HEK293 (cell line): ENCODE measurements at regions not wholly inside any gene's neighbourhood (a gene's known extent, or its start where the extent isn't known, plus 50 kb on each side); places are given as distances from the start of the nearest gene placed in this dataset.

ENCODE experiments used
- CTCF ChIA-PET: fragments of 350-600 bp; formaldehyde crosslinking; extraction: SDS; loops from one replicate; lab custom pipeline; 2021; ENCODE audit warnings: antibody characterized with exemption; lab: Yijun Ruan, JAX
- POLR2A ChIA-PET: fragments of 300-600 bp; formaldehyde crosslinking; extraction: SDS; loops from one replicate; lab custom pipeline; 2020; ENCODE audit warnings: antibody characterized with exemption, inconsistent platforms; lab: Yijun Ruan, JAX
- H3K27ac ChIP-seq: fragments of 200-500 bp; sonication (Bioruptor generic); 2 replicates; pipeline ENCODE4 v1.5.1; 2014; ENCODE audit warnings: low read depth, low read length, control low read depth, inconsistent platforms; ENCODE audit errors: extremely low read depth
- H3K36me3 ChIP-seq, 2 experiments: fragments of 200-500 bp in 1 of 2; sonication (Bioruptor generic) in 1 of 2; 1 replicate in 1 of 2; 2 replicates in 1 of 2; pipeline ENCODE4 v1.5.1; 2014 to 2017; ENCODE audit warnings: inconsistent platforms in 2 of 2, low read length in 2 of 2; ENCODE audit not compliant: control insufficient read depth in 2 of 2, insufficient read depth in 1 of 2
- H3K4me1 ChIP-seq: fragments of 200-500 bp; sonication (Bioruptor generic); 2 replicates; pipeline ENCODE4 v1.5.1; 2014; ENCODE audit warnings: mild to moderate bottlenecking, low read length, inconsistent platforms; ENCODE audit not compliant: control insufficient read depth, insufficient read depth
- H3K4me3 ChIP-seq: 2 replicates; pipeline ENCODE4 v1.5.1; 2011; ENCODE audit warnings: low read depth, mild to moderate bottlenecking, control low read depth, low read length, moderate library complexity
- H3K9me3 ChIP-seq: fragments of 200-500 bp; sonication (Bioruptor generic); 2 replicates; pipeline ENCODE4 v1.5.1; 2014; ENCODE audit warnings: low read depth, low read length, inconsistent platforms; ENCODE audit not compliant: control insufficient read depth, insufficient read depth
- HOXC10 ChIP-seq: sonication (generic); formaldehyde crosslinking; IDR thresholded peaks from 2 replicates; pipeline ENCODE4 v1.8.1; 2023; ENCODE audit warnings: mild to moderate bottlenecking, missing genetic modification reagents
- IKZF3 ChIP-seq: fragments of 450-650 bp; IDR thresholded peaks from 2 replicates; pipeline ENCODE4 v1.5.0; 2018; ENCODE audit warnings: missing biosample characterization, mild to moderate bottlenecking, missing genetic modification characterization, moderate library complexity
- KLF10 ChIP-seq: fragments of 450-650 bp; IDR thresholded peaks from 2 replicates; pipeline ENCODE4 v1.5.1; 2018; ENCODE audit warnings: missing biosample characterization, mild to moderate bottlenecking, missing genetic modification characterization
- KLF16 ChIP-seq: fragments of 450-650 bp; formaldehyde crosslinking; IDR thresholded peaks from 2 replicates; pipeline ENCODE4 v1.5.1; 2017; ENCODE audit warnings: missing biosample characterization, missing genetic modification characterization
- KLF7 ChIP-seq: fragments of 450-650 bp; formaldehyde crosslinking; IDR thresholded peaks from 2 replicates; pipeline ENCODE4 v1.5.1; 2016; ENCODE audit warnings: missing biosample characterization, missing genetic modification characterization, borderline replicate concordance
- OSR2 ChIP-seq: fragments of 450-650 bp; formaldehyde crosslinking; IDR thresholded peaks from 2 replicates; pipeline ENCODE4 v1.5.1; 2016; ENCODE audit warnings: missing biosample characterization, missing genetic modification characterization
- WT1 ChIP-seq: fragments of 450-650 bp; formaldehyde crosslinking; IDR thresholded peaks from 2 replicates; pipeline ENCODE4 v1.5.1; 2016; ENCODE audit warnings: missing biosample characterization, missing genetic modification characterization
- ZBTB1 ChIP-seq: fragments of 450-650 bp; formaldehyde crosslinking; IDR thresholded peaks from 2 replicates; pipeline ENCODE4 v1.5.1; 2016; ENCODE audit warnings: missing biosample characterization, missing genetic modification characterization
- ZBTB20 ChIP-seq: fragments of 450-650 bp; formaldehyde crosslinking; IDR thresholded peaks from 2 replicates; pipeline ENCODE4 v1.5.1; 2016; ENCODE audit warnings: missing biosample characterization, missing genetic modification characterization
- ZNF10 ChIP-seq: fragments of 450-650 bp; formaldehyde crosslinking; IDR thresholded peaks from 2 replicates; pipeline ENCODE4 v1.5.1; 2017; ENCODE audit warnings: missing biosample characterization, missing genetic modification characterization
- ZNF112 ChIP-seq: fragments of 450-650 bp; formaldehyde crosslinking; IDR thresholded peaks from 2 replicates; pipeline ENCODE4 v1.5.0; 2017; ENCODE audit warnings: missing biosample characterization, missing genetic modification characterization
- ZNF138 ChIP-seq: fragments of 450-650 bp; formaldehyde crosslinking; IDR thresholded peaks from 2 replicates; pipeline ENCODE4 v1.5.1; 2016; ENCODE audit warnings: missing biosample characterization, missing genetic modification characterization, borderline replicate concordance
- ZNF184 ChIP-seq: fragments of 450-650 bp; IDR thresholded peaks from 2 replicates; pipeline ENCODE4 v1.5.1; 2018; ENCODE audit warnings: missing biosample characterization, mild to moderate bottlenecking, missing genetic modification characterization
- ZNF211 ChIP-seq: fragments of 450-650 bp; formaldehyde crosslinking; IDR thresholded peaks from 2 replicates; pipeline ENCODE4 v1.5.1; 2016; ENCODE audit warnings: low read depth, missing biosample characterization, missing genetic modification characterization
- ZNF24 ChIP-seq: fragments of 450-650 bp; formaldehyde crosslinking; IDR thresholded peaks from 2 replicates; pipeline ENCODE4 v1.5.1; 2016; ENCODE audit warnings: missing biosample characterization, missing genetic modification characterization
- ZNF26 ChIP-seq: fragments of 450-650 bp; formaldehyde crosslinking; IDR thresholded peaks from 2 replicates; pipeline ENCODE4 v1.5.1; 2016; ENCODE audit warnings: missing biosample characterization, missing genetic modification characterization
- ZNF292 ChIP-seq: fragments of 450-650 bp; formaldehyde crosslinking; IDR thresholded peaks from 2 replicates; pipeline ENCODE4 v1.5.1; 2016; ENCODE audit warnings: low read depth, missing biosample characterization, missing genetic modification characterization, borderline replicate concordance
- ZNF404 ChIP-seq: fragments of 450-650 bp; formaldehyde crosslinking; IDR thresholded peaks from 2 replicates; pipeline ENCODE4 v1.5.1; 2017; ENCODE audit warnings: missing biosample characterization, missing genetic modification characterization
- ZNF433 ChIP-seq: fragments of 450-650 bp; formaldehyde crosslinking; IDR thresholded peaks from 2 replicates; pipeline ENCODE4 v1.5.1; 2016; ENCODE audit warnings: missing biosample characterization, missing genetic modification characterization, low read depth
- ZNF48 ChIP-seq: fragments of 450-650 bp; formaldehyde crosslinking; IDR thresholded peaks from 2 replicates; pipeline ENCODE4 v1.5.1; 2016; ENCODE audit warnings: missing biosample characterization, missing genetic modification characterization
- ZNF510 ChIP-seq: fragments of 450-650 bp; formaldehyde crosslinking; IDR thresholded peaks from 2 replicates; pipeline ENCODE4 v1.5.1; 2018; ENCODE audit warnings: mild to moderate bottlenecking, missing genetic modification characterization, missing biosample characterization; ENCODE audit not compliant: insufficient replicate concordance
- ZNF558 ChIP-seq: fragments of 450-650 bp; formaldehyde crosslinking; IDR thresholded peaks from 2 replicates; pipeline ENCODE4 v1.5.1; 2016; ENCODE audit warnings: missing biosample characterization, missing genetic modification characterization
- ZNF560 ChIP-seq: fragments of 450-650 bp; formaldehyde crosslinking; IDR thresholded peaks from 2 replicates; pipeline ENCODE4 v1.5.1; 2017; ENCODE audit warnings: missing biosample characterization, missing genetic modification characterization, borderline replicate concordance
- ZNF629 ChIP-seq: fragments of 450-650 bp; formaldehyde crosslinking; IDR thresholded peaks from 2 replicates; pipeline ENCODE4 v1.5.1; 2017; ENCODE audit warnings: missing biosample characterization, missing genetic modification characterization
- ZNF837 ChIP-seq: fragments of 450-650 bp; formaldehyde crosslinking; IDR thresholded peaks from 2 replicates; pipeline ENCODE4 v1.5.1; 2016; ENCODE audit warnings: missing biosample characterization, missing genetic modification characterization
- TF ChIP-seq, protein P1 (sequence below): fragments of 450-650 bp; formaldehyde crosslinking; IDR thresholded peaks from 2 replicates; pipeline ENCODE4 v1.5.1; 2016; ENCODE audit warnings: missing biosample characterization, missing genetic modification characterization
- TF ChIP-seq, protein P2 (sequence below): fragments of 450-650 bp; formaldehyde crosslinking; IDR thresholded peaks from 2 replicates; pipeline ENCODE4 v1.5.1; 2016; ENCODE audit warnings: missing biosample characterization, missing genetic modification characterization
- TF ChIP-seq, protein P3 (sequence below): fragments of 450-650 bp; formaldehyde crosslinking; IDR thresholded peaks from 2 replicates; pipeline ENCODE4 v1.5.1; 2016; ENCODE audit warnings: missing biosample characterization, missing genetic modification characterization, borderline replicate concordance

- Histone ChIP-seq H3K27ac (no peak overlapping the region), H3K9me3 (no peaks in the 10 kb centered on the region), H3K4me1 (no peaks in the 10 kb centered on the region), H3K4me3 (no peak overlapping the region), H3K36me3 (no peaks in the 10 kb centered on the region)
- ChIA-PET POLR2A (no interaction called here), CTCF (interaction anchor here (0.7 to 1.5 kb wide), 4 partner anchors 14 to 261 kb away, joined by 3 to 4 read pairs (median 3); no protein-coding TSS in a partner anchor)
- TF ChIP-seq ZNF184 (tag by site-specific recombination) (no peak), ZNF211 (tag by site-specific recombination) (no peak), ZNF560 (tag by site-specific recombination) (no peak), ZNF558 (tag by site-specific recombination) (no peak), KLF16 (tag by site-specific recombination) (no peak), WT1 (tag by site-specific recombination) (no peak), ZNF10 (no peak), ZNF48 (no peak), ZNF837 (tag by site-specific recombination) (no peak), HOXC10 (CRISPR knock-in tag) (no peak), ZNF510 (tag by site-specific recombination) (no peak), KLF10 (tag by site-specific recombination) (no peak), ZNF404 (tag by site-specific recombination) (no peak), IKZF3 (tag by site-specific recombination) (no peak), ZNF112 (tag by site-specific recombination) (no peak), ZNF629 (tag by site-specific recombination) (no peak), ZNF433 (tag by site-specific recombination) (no peak)
- TF ChIP-seq, protein P1, sequence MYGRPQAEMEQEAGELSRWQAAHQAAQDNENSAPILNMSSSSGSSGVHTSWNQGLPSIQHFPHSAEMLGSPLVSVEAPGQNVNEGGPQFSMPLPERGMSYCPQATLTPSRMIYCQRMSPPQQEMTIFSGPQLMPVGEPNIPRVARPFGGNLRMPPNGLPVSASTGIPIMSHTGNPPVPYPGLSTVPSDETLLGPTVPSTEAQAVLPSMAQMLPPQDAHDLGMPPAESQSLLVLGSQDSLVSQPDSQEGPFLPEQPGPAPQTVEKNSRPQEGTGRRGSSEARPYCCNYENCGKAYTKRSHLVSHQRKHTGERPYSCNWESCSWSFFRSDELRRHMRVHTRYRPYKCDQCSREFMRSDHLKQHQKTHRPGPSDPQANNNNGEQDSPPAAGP, result no peak
- TF ChIP-seq, protein P2, sequence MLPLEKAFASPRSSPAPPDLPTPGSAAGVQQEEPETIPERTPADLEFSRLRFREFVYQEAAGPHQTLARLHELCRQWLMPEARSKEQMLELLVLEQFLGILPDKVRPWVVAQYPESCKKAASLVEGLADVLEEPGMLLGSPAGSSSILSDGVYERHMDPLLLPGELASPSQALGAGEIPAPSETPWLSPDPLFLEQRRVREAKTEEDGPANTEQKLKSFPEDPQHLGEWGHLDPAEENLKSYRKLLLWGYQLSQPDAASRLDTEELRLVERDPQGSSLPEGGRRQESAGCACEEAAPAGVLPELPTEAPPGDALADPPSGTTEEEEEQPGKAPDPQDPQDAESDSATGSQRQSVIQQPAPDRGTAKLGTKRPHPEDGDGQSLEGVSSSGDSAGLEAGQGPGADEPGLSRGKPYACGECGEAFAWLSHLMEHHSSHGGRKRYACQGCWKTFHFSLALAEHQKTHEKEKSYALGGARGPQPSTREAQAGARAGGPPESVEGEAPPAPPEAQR (tag by site-specific recombination), result no peak
- TF ChIP-seq, protein P3, sequence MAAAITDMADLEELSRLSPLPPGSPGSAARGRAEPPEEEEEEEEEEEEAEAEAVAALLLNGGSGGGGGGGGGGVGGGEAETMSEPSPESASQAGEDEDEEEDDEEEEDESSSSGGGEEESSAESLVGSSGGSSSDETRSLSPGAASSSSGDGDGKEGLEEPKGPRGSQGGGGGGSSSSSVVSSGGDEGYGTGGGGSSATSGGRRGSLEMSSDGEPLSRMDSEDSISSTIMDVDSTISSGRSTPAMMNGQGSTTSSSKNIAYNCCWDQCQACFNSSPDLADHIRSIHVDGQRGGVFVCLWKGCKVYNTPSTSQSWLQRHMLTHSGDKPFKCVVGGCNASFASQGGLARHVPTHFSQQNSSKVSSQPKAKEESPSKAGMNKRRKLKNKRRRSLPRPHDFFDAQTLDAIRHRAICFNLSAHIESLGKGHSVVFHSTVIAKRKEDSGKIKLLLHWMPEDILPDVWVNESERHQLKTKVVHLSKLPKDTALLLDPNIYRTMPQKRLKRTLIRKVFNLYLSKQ (tag by site-specific recombination), result no peak
Observed at GRCh38 chr2:71888751-71889445, 258.8 kb downstream of the CYP26B1 start.

DNA sequence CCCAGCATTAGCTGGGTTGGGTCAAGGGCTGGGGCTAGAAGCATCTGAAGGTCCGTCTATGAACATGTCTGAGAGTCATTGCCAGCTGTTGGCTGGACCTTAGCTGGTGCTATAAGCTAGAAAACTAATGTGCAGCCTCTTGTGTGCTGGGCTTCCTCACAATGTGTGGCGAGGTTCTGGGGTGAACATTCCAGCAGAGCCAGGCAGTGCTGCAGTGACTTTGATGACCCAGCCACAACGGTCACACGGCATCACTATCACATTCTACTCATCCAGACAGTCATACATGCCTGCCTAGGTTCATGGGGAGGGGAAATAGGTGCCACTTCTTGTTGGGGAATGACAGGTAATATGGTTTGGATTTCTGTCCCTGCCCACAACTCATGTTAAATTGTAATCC lies 260.5 kb downstream of the CYP26B1 start:
- Histone ChIP-seq H3K4me1 (peaks cover 2% of the 10 kb centered on the region; the same call in 1 of the 2 replicates), H3K9me3 (no peaks in the 10 kb centered on the region), H3K36me3 (no peaks in the 10 kb centered on the region), H3K27ac (no peak overlapping the region), H3K4me3 (no peak overlapping the region)
- ChIA-PET POLR2A (no interaction called here), CTCF (no interaction called here)
- TF ChIP-seq ZNF629 (tag by site-specific recombination) (no peak), ZNF24 (no peak), OSR2 (tag by site-specific recombination) (no peak), ZNF138 (tag by site-specific recombination) (no peak), ZBTB20 (no peak), ZNF292 (tag by site-specific recombination) (no peak), ZBTB1 (no peak), ZNF184 (tag by site-specific recombination) (no peak), KLF7 (tag by site-specific recombination) (no peak), KLF10 (tag by site-specific recombination) (no peak), ZNF26 (tag by site-specific recombination) (no peak)
- TF ChIP-seq, protein P1, result no peak
